Neuronal stem cell (in vitro differentiated cells): ENCODE measurements at regions not wholly inside any gene's neighbourhood (a gene's known extent, or its start where the extent isn't known, plus 50 kb on each side); places are given as distances from the start of the nearest gene placed in this dataset.
"Not testable (repeated sequence)": the region's sequence is repeated elsewhere in the genome, so short reads cannot be mapped to it uniquely, and the experiment has no call there.

Experiments
- DNase-seq: peaks from one replicate; pipeline ENCODE4 v3.0.0-alpha.2; 2013; ENCODE audit warnings: low spot score
- H2AFZ ChIP-seq: one replicate; pipeline ENCODE4 v1.6.1; 2013; ENCODE audit warnings: mild to moderate bottlenecking, low read length, inconsistent platforms
- H2AK5ac ChIP-seq: 2 replicates; pipeline ENCODE4 v1.6.1; 2013; ENCODE audit warnings: low read depth, mild to moderate bottlenecking, inconsistent platforms, low read length, moderate library complexity, mixed read lengths
- H2BK120ac ChIP-seq: 2 replicates; pipeline ENCODE4 v1.6.1; 2013; ENCODE audit warnings: low read depth, mild to moderate bottlenecking, inconsistent platforms, low read length, moderate library complexity, mixed read lengths
- H2BK12ac ChIP-seq: one replicate; pipeline ENCODE4 v1.6.1; 2013; ENCODE audit warnings: low read length, inconsistent platforms
- H2BK15ac ChIP-seq: 2 replicates; pipeline ENCODE4 v1.6.1; 2013; ENCODE audit warnings: mild to moderate bottlenecking, low read length, inconsistent platforms, mixed read lengths
- H2BK5ac ChIP-seq: one replicate; pipeline ENCODE4 v1.6.1; 2013; ENCODE audit warnings: inconsistent platforms, mild to moderate bottlenecking, low read length, moderate library complexity
- H3K14ac ChIP-seq: one replicate; pipeline ENCODE4 v1.6.1; 2013; ENCODE audit warnings: low read length, inconsistent platforms
- H3K18ac ChIP-seq: 2 replicates; pipeline ENCODE4 v1.6.1; 2013; ENCODE audit warnings: low read length, inconsistent platforms
- H3K23ac ChIP-seq: 2 replicates; pipeline ENCODE4 v1.6.1; 2013; ENCODE audit warnings: low read depth, mild to moderate bottlenecking, mixed read lengths, low read length, inconsistent platforms; ENCODE audit not compliant: poor library complexity
- H3K27ac ChIP-seq: replicated peaks from 3 replicates; pipeline ENCODE4 v1.5.1; 2013; ENCODE audit warnings: low read length, inconsistent platforms
- H3K27me3 ChIP-seq, 3 experiments: 2 replicates each; pipeline ENCODE4 v1.6.1; 2013; ENCODE audit warnings: low read length in 3 of 3, mild to moderate bottlenecking in 2 of 3, inconsistent platforms in 1 of 3, low read depth in 1 of 3, mixed read lengths in 1 of 3, moderate library complexity in 1 of 3; ENCODE audit not compliant: control insufficient read depth in 3 of 3, insufficient read depth in 3 of 3
- H3K36me3 ChIP-seq, 2 donors: replicated peaks in 1 of 2; 2 replicates each; pipeline ENCODE4 v1.6.1; 2013; ENCODE audit warnings: low read length in 2 of 2; ENCODE audit not compliant: control insufficient read depth in 2 of 2, insufficient read depth in 2 of 2
- H3K4ac ChIP-seq: 2 replicates; pipeline ENCODE4 v1.6.1; 2013; ENCODE audit warnings: inconsistent platforms, mild to moderate bottlenecking, low read length, moderate library complexity
- H3K4me1 ChIP-seq, 2 donors: 1 replicate in 1 of 2; 2 replicates in 1 of 2; pipeline ENCODE4 v1.6.1; 2013; ENCODE audit warnings: low read length in 2 of 2, low read depth in 1 of 2; ENCODE audit not compliant: control insufficient read depth in 2 of 2, insufficient read depth in 1 of 2
- H3K4me2 ChIP-seq: one replicate; pipeline ENCODE4 v1.6.1; 2013; ENCODE audit warnings: mild to moderate bottlenecking, low read length, inconsistent platforms; ENCODE audit not compliant: insufficient read depth, poor library complexity, severe bottlenecking
- H3K4me3 ChIP-seq, 2 donors: 2 replicates each; pipeline ENCODE4 v1.5.1; 2013; ENCODE audit warnings: low read length in 2 of 2, mild to moderate bottlenecking in 2 of 2, inconsistent platforms in 1 of 2, moderate library complexity in 1 of 2
- H3K79me1 ChIP-seq: one replicate; pipeline ENCODE4 v1.6.1; 2013; ENCODE audit warnings: low read depth, mild to moderate bottlenecking, inconsistent platforms, low read length, moderate library complexity
- H3K9ac ChIP-seq: one replicate; pipeline ENCODE4 v1.6.1; 2013; ENCODE audit warnings: mild to moderate bottlenecking, low read depth, low read length, inconsistent platforms; ENCODE audit not compliant: poor library complexity
- H3K9me3 ChIP-seq, 2 donors: replicated peaks in 1 of 2; 2 replicates each; pipeline versions ENCODE3 to v1.6.1; 2013; ENCODE audit warnings: low read length in 2 of 2, mild to moderate bottlenecking in 2 of 2, inconsistent platforms in 1 of 2, low read depth in 1 of 2, mixed read lengths in 1 of 2, moderate library complexity in 1 of 2; ENCODE audit not compliant: control insufficient read depth in 2 of 2, insufficient read depth in 1 of 2
- H4K8ac ChIP-seq: one replicate; pipeline ENCODE4 v1.6.1; 2013; ENCODE audit warnings: low read depth, mild to moderate bottlenecking, inconsistent platforms, low read length, moderate library complexity
- H4K91ac ChIP-seq: one replicate; pipeline ENCODE4 v1.6.1; 2013; ENCODE audit warnings: low read length, low read depth, mild to moderate bottlenecking, inconsistent platforms; ENCODE audit not compliant: poor library complexity
- WGBS, 2 donors: extraction: QIAGEN DNeasy Blood & Tissue Kit; methylation state at CpG; one replicate each; pipeline ENCODE4 v1.1.7; 2013; ENCODE audit warnings: missing lambda C conversion rate in 2 of 2, mixed read lengths in 1 of 2; ENCODE audit not compliant: insufficient read length in 2 of 2, insufficient replicate concordance in 1 of 2; ENCODE audit errors: extremely low coverage in 2 of 2; 5-methylcytosine and 5-hydroxymethylcytosine counted together

- Histone ChIP-seq H2BK12ac (no peak overlapping the region), H3K14ac (no peak overlapping the region)
- no CpG with 5 or more reads among the region's 4 CpGs for WGBS, 2 donors
Observed at GRCh38 chr4:52407545-52407944, 251.6 kb downstream of the USP46 start.

GRCh38 chr4:52408032-52408431 is 251.1 kb downstream of the USP46 start:
- Histone ChIP-seq H4K91ac (no peak overlapping the region), H3K4me1 (no peaks in the 10 kb centered on the region), H3K18ac (no peak overlapping the region), H3K36me3 (no peaks in the 10 kb centered on the region), H3K4ac (no peak overlapping the region), H2BK120ac (no peak overlapping the region), H3K9ac (no peak overlapping the region), H2AK5ac (no peak overlapping the region), H3K4me2 (no peak overlapping the region), H3K9me3 (peaks cover 0 to 4% of the 10 kb centered on the region in 2 donors), H4K8ac (no peak overlapping the region), H2AFZ (no peak overlapping the region), H3K79me1 (no peaks in the 10 kb centered on the region), H2BK15ac (no peak overlapping the region), H3K14ac (no peak overlapping the region), H3K4me3 (no peak overlapping the region), H3K27me3 (no peaks in the 10 kb centered on the region), H3K23ac (no peak overlapping the region), H2BK5ac (no peak overlapping the region), H2BK12ac (no peak overlapping the region), H3K27ac (no peak overlapping the region)
- no peak for DNase-seq
- no CpG with 5 or more reads among the region's 1 CpG for WGBS, 2 donors

More at GRCh38 chr4:52407545-52407944, 251.6 kb downstream of the USP46 start:
- no peak overlapping the region for H2AFZ ChIP-seq
- H2BK120ac ChIP-seq = no peak overlapping the region
- no peaks in the 10 kb centered on the region for H3K79me1 ChIP-seq
- no peak overlapping the region for H3K23ac ChIP-seq
- peaks cover 0 to 2% of the 10 kb centered on the region in 2 donors for H3K9me3 ChIP-seq
- H4K91ac ChIP-seq = no peak overlapping the region
- no peak overlapping the region for H4K8ac ChIP-seq
- H3K4me2 ChIP-seq = no peak overlapping the region
- no peak overlapping the region for H3K9ac ChIP-seq
- no peak overlapping the region for H3K4me3 ChIP-seq
- H3K27ac ChIP-seq = no peak overlapping the region
- no peak overlapping the region for H3K4ac ChIP-seq
- H3K27me3 ChIP-seq = no peaks in the 10 kb centered on the region
- no peaks in the 10 kb centered on the region for H3K36me3 ChIP-seq
- H3K18ac ChIP-seq = no peak overlapping the region
- H3K4me1 ChIP-seq = no peaks in the 10 kb centered on the region
- no peak overlapping the region for H2BK5ac ChIP-seq
- DNase-seq = no peak
- no peak overlapping the region for H2BK15ac ChIP-seq
- H2AK5ac ChIP-seq = no peak overlapping the region

DNA sequence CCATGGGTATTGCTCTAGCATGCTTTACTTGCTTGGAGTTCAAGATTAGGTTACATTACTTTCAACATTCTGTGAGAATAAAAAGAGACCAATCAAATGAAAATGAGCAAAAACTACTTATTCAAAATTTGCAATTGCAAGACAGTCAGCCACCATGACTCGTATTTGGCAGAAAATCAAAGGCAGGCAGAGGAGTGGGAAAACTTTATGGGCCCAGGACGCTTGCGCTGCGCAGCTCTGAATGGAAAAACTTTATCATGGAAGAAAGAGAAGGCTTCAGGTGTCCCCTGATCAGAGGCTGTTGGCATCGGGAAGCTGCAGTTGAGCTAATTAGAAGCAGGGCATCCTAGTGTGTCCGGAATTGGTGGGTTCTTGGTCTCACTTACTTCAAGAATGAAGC is 250.6 kb downstream of the USP46 start:
- Histone ChIP-seq H3K79me1 (no peaks in the 10 kb centered on the region), H3K9ac (no peak overlapping the region), H3K4me1 (no peaks in the 10 kb centered on the region), H3K9me3 (peaks cover 0 to 4% of the 10 kb centered on the region in 2 donors), H2BK12ac (no peak overlapping the region), H3K23ac (no peak overlapping the region), H3K4me3 (no peak overlapping the region), H3K4me2 (no peak overlapping the region), H3K14ac (no peak overlapping the region), H3K18ac (no peak overlapping the region), H2BK120ac (no peak overlapping the region), H4K8ac (no peak overlapping the region), H3K4ac (no peak overlapping the region), H2AFZ (no peak overlapping the region), H2AK5ac (no peak overlapping the region), H2BK15ac (no peak overlapping the region), H3K36me3 (no peaks in the 10 kb centered on the region), H2BK5ac (no peak overlapping the region), H3K27me3 (no peaks in the 10 kb centered on the region), H3K27ac (no peak overlapping the region), H4K91ac (no peak overlapping the region)
- no peak for DNase-seq
- WGBS, 2 donors = no CpG with 5 or more reads among the region's 6 CpGs

DNA sequence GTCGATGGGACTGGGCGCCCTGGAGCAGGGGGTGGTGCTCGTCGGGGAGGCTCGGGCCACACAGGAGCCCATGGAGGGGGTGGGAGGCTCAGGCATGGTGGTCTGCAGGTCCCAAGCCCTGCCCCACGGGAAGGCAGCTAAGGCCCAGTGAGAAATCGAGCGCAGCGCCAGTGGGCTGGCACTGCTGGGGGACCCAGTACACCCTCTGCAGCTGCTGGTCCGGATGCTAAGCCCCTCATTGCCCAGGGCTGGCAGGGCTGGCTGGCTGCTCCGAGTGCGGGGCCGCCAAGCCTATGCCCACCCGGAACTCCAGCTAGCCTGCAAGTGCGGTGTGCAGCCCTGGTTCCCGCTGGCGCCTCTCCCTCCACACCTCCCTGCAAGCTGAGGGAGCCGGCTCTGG is 249.3 kb downstream of the USP46 start:
- no CpG with 5 or more reads among the region's 18 CpGs for WGBS, 2 donors
- not testable (repeated sequence) for H2AFZ ChIP-seq, H3K18ac ChIP-seq, H3K14ac ChIP-seq, H3K27ac ChIP-seq, H3K9me3 ChIP-seq, DNase-seq, H2BK5ac ChIP-seq, H3K27me3 ChIP-seq, H2AK5ac ChIP-seq, H4K8ac ChIP-seq, H3K4me1 ChIP-seq, H3K4me3 ChIP-seq, H2BK120ac ChIP-seq, H2BK12ac ChIP-seq, H3K36me3 ChIP-seq, H3K23ac ChIP-seq, H4K91ac ChIP-seq, H2BK15ac ChIP-seq, H3K4ac ChIP-seq, H3K4me2 ChIP-seq, H3K9ac ChIP-seq, H3K79me1 ChIP-seq
